IMR-90 (cell line): ENCODE measurements at regions not wholly inside any gene's neighbourhood (a gene's known extent, or its start where the extent isn't known, plus 50 kb on each side); places are given as distances from the start of the nearest gene placed in this dataset.

Source experiments
- ATAC-seq: fragments of 200-7000 bp; cut with Tn5 transposase; 2 replicates; pipeline ENCODE4 v1.9.1; 2020; ENCODE audit warnings: low read depth, mild to moderate bottlenecking, moderate library complexity
- BruUV-seq: library from RNA; stranded (reverse); fragments of 400-500 nt; replicated peaks from 2 replicates; lab custom pipeline; 2021; lab: Mats Ljungman, UMichigan
- CTCF ChIA-PET: fragments of 300-600 bp; formaldehyde crosslinking; extraction: SDS; loops from one replicate; lab custom pipeline; 2021; ENCODE audit warnings: antibody characterized with exemption; lab: Yijun Ruan, JAX
- POLR2A ChIA-PET: fragments of 300-600 bp; sonication (Branson Sonifier 250); formaldehyde crosslinking; loops from one replicate; lab custom pipeline; 2022; ENCODE audit warnings: antibody characterized with exemption; ENCODE audit not compliant: unreplicated experiment; lab: Charles Lee
- DNase-seq: peaks from one replicate; pipeline ENCODE4 v3.0.0; 2013
- H2AFZ ChIP-seq: replicated peaks from 2 replicates; pipeline ENCODE3; 2013; ENCODE audit warnings: low read length, mild to moderate bottlenecking; ENCODE audit not compliant: poor library complexity
- H2AK5ac ChIP-seq: 2 replicates; pipeline ENCODE4 v1.6.1; 2013; ENCODE audit warnings: low read depth, low read length, inconsistent platforms
- H2AK9ac ChIP-seq: replicated peaks from 2 replicates; pipeline ENCODE3; 2013; ENCODE audit warnings: mild to moderate bottlenecking, low read depth, low read length, moderate library complexity; ENCODE audit not compliant: poor library complexity
- H2BK120ac ChIP-seq: 2 replicates; pipeline ENCODE4 v1.6.1; 2013; ENCODE audit warnings: low read depth, low read length, inconsistent platforms
- H2BK15ac ChIP-seq: 3 replicates; pipeline ENCODE4 v1.6.1; 2013; ENCODE audit warnings: low read depth, low read length, inconsistent platforms
- H2BK20ac ChIP-seq: 2 replicates; pipeline ENCODE4 v1.6.1; 2013; ENCODE audit warnings: low read depth, mild to moderate bottlenecking, inconsistent platforms, low read length, moderate library complexity
- H2BK5ac ChIP-seq: 2 replicates; pipeline ENCODE4 v1.6.1; 2013; ENCODE audit warnings: mild to moderate bottlenecking, low read depth, low read length, inconsistent platforms; ENCODE audit not compliant: poor library complexity, severe bottlenecking
- H3K14ac ChIP-seq: replicated peaks from 2 replicates; pipeline ENCODE4 v1.6.1; 2013; ENCODE audit warnings: low read depth, low read length, inconsistent platforms
- H3K18ac ChIP-seq: 2 replicates; pipeline ENCODE4 v1.6.1; 2013; ENCODE audit warnings: low read depth, low read length, control low read depth
- H3K23ac ChIP-seq: 2 replicates; pipeline ENCODE4 v1.6.1; 2013; ENCODE audit warnings: low read depth, low read length, inconsistent platforms
- H3K27ac ChIP-seq: 2 replicates; pipeline ENCODE4 v1.5.1; 2013; ENCODE audit warnings: mild to moderate bottlenecking, control low read depth, low read length; ENCODE audit not compliant: insufficient read depth
- H3K27me3 ChIP-seq: 2 replicates; pipeline ENCODE4 v1.6.1; 2013; ENCODE audit warnings: low read length; ENCODE audit not compliant: control insufficient read depth, insufficient read depth
- H3K36me3 ChIP-seq: 2 replicates; pipeline ENCODE4 v1.6.1; 2013; ENCODE audit warnings: low read length, mixed read lengths; ENCODE audit not compliant: control insufficient read depth, insufficient read depth
- H3K4ac ChIP-seq: 2 replicates; pipeline ENCODE4 v1.6.1; 2013; ENCODE audit warnings: low read depth, low read length, inconsistent platforms
- H3K4me1 ChIP-seq: 2 replicates; pipeline ENCODE4 v1.6.1; 2013; ENCODE audit warnings: low read length, mixed read lengths; ENCODE audit not compliant: control insufficient read depth, insufficient read depth
- H3K4me2 ChIP-seq: 2 replicates; pipeline ENCODE4 v1.6.1; 2013; ENCODE audit warnings: low read depth, mild to moderate bottlenecking, control low read depth, low read length, moderate library complexity
- H3K4me3 ChIP-seq: 2 replicates; pipeline ENCODE4 v1.5.1; 2013; ENCODE audit warnings: low read depth, mild to moderate bottlenecking, control low read depth, low read length, moderate library complexity; ENCODE audit not compliant: insufficient read depth
- H3K56ac ChIP-seq: 2 replicates; pipeline ENCODE4 v1.6.1; 2013; ENCODE audit warnings: low read length, inconsistent platforms; ENCODE audit not compliant: insufficient read depth; ENCODE audit errors: extremely low read depth
- H3K79me1 ChIP-seq, 2 experiments: 2 replicates each; pipeline ENCODE4 v1.6.1; 2013; ENCODE audit warnings: low read length in 2 of 2, inconsistent platforms in 1 of 2, low read depth in 1 of 2
- H3K9ac ChIP-seq: 2 replicates; pipeline ENCODE4 v1.6.1; 2013; ENCODE audit warnings: low read depth, low read length, control low read depth
- H3K9me1 ChIP-seq: 2 replicates; pipeline ENCODE4 v1.6.1; 2013; ENCODE audit warnings: low read length, inconsistent platforms; ENCODE audit not compliant: insufficient read depth
- H3K9me3 ChIP-seq: 2 replicates; pipeline ENCODE4 v1.6.1; 2013; ENCODE audit warnings: low read length; ENCODE audit not compliant: control insufficient read depth, insufficient read depth
- H4K20me1 ChIP-seq: 2 replicates; pipeline ENCODE4 v1.6.1; 2013; ENCODE audit warnings: low read length, inconsistent platforms; ENCODE audit not compliant: insufficient read depth
- H4K5ac ChIP-seq: 2 replicates; pipeline ENCODE4 v1.6.1; 2013; ENCODE audit warnings: mild to moderate bottlenecking, low read depth, low read length, control low read depth
- H4K8ac ChIP-seq, 2 experiments: 2 replicates each; pipeline ENCODE4 v1.6.1; 2013; ENCODE audit warnings: low read depth in 2 of 2, low read length in 2 of 2, control low read depth in 1 of 2, inconsistent platforms in 1 of 2
- H4K91ac ChIP-seq: 2 replicates; pipeline ENCODE4 v1.6.1; 2013; ENCODE audit warnings: low read depth, low read length, inconsistent platforms; ENCODE audit not compliant: insufficient read depth
- BHLHE40 ChIP-seq: fragments of 150-350 bp; IDR thresholded peaks from 2 replicates; pipeline ENCODE4 v1.6.1; 2016; ENCODE audit warnings: mild to moderate bottlenecking, low read depth, low read length
- CHD1 ChIP-seq: IDR thresholded peaks from 2 replicates; pipeline ENCODE4 v1.6.1; 2012; ENCODE audit warnings: low read depth, low read length, improper control_type of control experiment
- ELK1 ChIP-seq: fragments of 150-350 bp; IDR thresholded peaks from 2 replicates; pipeline ENCODE4 v1.6.1; 2016; ENCODE audit warnings: low read depth, mild to moderate bottlenecking, low read length, moderate library complexity, borderline replicate concordance
- MAFK ChIP-seq: IDR thresholded peaks from 2 replicates; pipeline ENCODE4 v1.6.1; 2012; ENCODE audit warnings: low read depth, low read length, improper control_type of control experiment
- MAZ ChIP-seq: IDR thresholded peaks from 2 replicates; pipeline ENCODE4 v1.6.1; 2012; ENCODE audit warnings: low read depth, mild to moderate bottlenecking, low read length, improper control_type of control experiment, moderate library complexity, borderline replicate concordance
- MXI1 ChIP-seq: IDR thresholded peaks from 2 replicates; pipeline ENCODE4 v1.6.1; 2012; ENCODE audit warnings: low read depth, mild to moderate bottlenecking, low read length, moderate library complexity, borderline replicate concordance
- POLR2A ChIP-seq: IDR thresholded peaks from 2 replicates; pipeline ENCODE4 v1.6.1; 2012; ENCODE audit warnings: mild to moderate bottlenecking, low read depth, low read length
- RCOR1 ChIP-seq: IDR thresholded peaks from 2 replicates; pipeline ENCODE4 v1.6.1; 2012; ENCODE audit warnings: mild to moderate bottlenecking, low read length, improper control_type of control experiment; ENCODE audit not compliant: insufficient replicate concordance
- RFX5 ChIP-seq: IDR thresholded peaks from 2 replicates; pipeline ENCODE4 v1.8.0; 2012; ENCODE audit warnings: low read depth, mild to moderate bottlenecking, low read length, moderate library complexity
- SMC3 ChIP-seq: fragments of 150-350 bp; IDR thresholded peaks from 2 replicates; pipeline ENCODE4 v1.6.1; 2016; ENCODE audit warnings: low read depth, mild to moderate bottlenecking, antibody characterized with exemption, low read length, moderate library complexity
- WGBS, 2 experiments: methylation state at CpG; one replicate each; pipeline versions ENCODE4 v1.1.5 to v1.1.7; 2013; ENCODE audit warnings: missing lambda C conversion rate in 2 of 2; ENCODE audit not compliant: insufficient read length in 1 of 2; ENCODE audit errors: extremely low coverage in 2 of 2; 5-methylcytosine and 5-hydroxymethylcytosine counted together
- dilution Hi-C: fragments of 300-500 bp; cut with HindIII; formaldehyde crosslinking; loops from one replicate; pipeline ENCODE4 v1.14.3; 2018; ENCODE audit warnings: low sequenced_read_pairs; ENCODE audit not compliant: unreplicated experiment
- in situ Hi-C: fragments of 300-500 bp; cut with MboI; formaldehyde crosslinking; loops from 3 replicates; pipeline ENCODE4 v1.14.3; 2019; ENCODE audit warnings: low sequenced_read_pairs, inconsistent platforms, mixed read lengths
- intact Hi-C: fragments of 100-400 bp; cut with micrococcal nuclease; formaldehyde crosslinking; loops from 2 replicates; pipeline ENCODE4 v1.10.0; 2022

DNA sequence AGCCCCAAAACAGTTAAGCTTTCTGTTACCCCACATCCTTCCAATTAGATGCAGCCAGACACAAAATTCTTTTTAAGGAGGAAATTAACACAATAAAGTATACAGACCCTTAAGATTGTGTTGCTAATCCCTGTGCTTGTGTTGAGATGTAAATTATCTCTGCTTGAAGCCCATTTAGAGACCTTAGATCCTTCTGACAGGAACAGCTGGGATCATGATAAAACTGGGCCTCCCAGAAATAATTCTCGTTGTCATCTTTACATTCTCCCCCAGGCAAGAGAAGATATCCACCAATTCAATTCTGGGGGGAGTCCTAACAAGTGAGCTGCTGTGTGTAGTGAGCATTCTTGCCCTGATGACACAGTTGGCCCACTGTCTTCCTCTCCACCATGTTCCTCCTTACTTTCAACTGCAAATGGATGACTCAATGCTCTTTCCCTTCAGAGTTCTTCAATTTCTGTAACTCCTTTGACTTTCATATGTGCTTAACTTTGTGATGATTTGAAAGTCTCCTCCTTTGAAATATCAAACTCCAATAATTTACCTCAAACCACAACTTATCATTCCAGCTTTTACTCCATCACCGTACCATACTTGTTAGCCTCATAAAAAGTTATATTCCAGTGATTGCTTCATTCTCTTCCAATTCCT is 186.6 kb downstream of the RAP2B start:
- Histone ChIP-seq H3K4ac (no peak overlapping the region), H3K4me3 (no peak overlapping the region), H4K8ac (no peak overlapping the region), H2BK5ac (no peak overlapping the region), H3K4me2 (no peak overlapping the region), H3K14ac (no peak overlapping the region), H4K91ac (no peak overlapping the region), H3K4me1 (peaks cover 4% of the 10 kb centered on the region), H4K20me1 (no peaks in the 10 kb centered on the region), H3K27ac (no peak overlapping the region), H3K56ac (no peak overlapping the region; the same call in 1 of the 2 replicates), H2AK9ac (no peak overlapping the region), H2BK120ac (no peak overlapping the region), H2BK20ac (no peak overlapping the region), H2BK15ac (no peak overlapping the region), H2AK5ac (no peak overlapping the region), H3K23ac (no peak overlapping the region), H2AFZ (no peak overlapping the region), H3K27me3 (no peaks in the 10 kb centered on the region; the same call in 1 of the 2 replicates), H3K36me3 (no peaks in the 10 kb centered on the region), H3K9me1 (peaks cover 5% of the 10 kb centered on the region; the same call in 1 of the 2 replicates), H4K5ac (no peak overlapping the region), H3K9ac (no peak overlapping the region), H3K18ac (no peak overlapping the region), H3K9me3 (peaks cover 3% of the 10 kb centered on the region; the same call in 1 of the 2 replicates), H3K79me1 (no peaks in the 10 kb centered on the region)
- 100% methylated on average over 1 of the region's 2 CpGs for WGBS, 2 experiments
- BruUV-seq: no TSS peak
- DNase-seq: peak; percentile 16
- ATAC-seq: no peak
- in situ Hi-C loops: no loop called here
- TF ChIP-seq RCOR1 (no peak), POLR2A (no peak), RFX5 (no peak), MXI1 (no peak), CHD1 (no peak), ELK1 (no peak), BHLHE40 (no peak), SMC3 (no peak), MAZ (no peak), MAFK (no peak)
- intact Hi-C loops: no loop called here
- CTCF ChIA-PET: interaction anchor here (1.1 kb wide), 1 partner anchor 11 kb away, joined by 4 read pairs; no protein-coding TSS in a partner anchor
- dilution Hi-C loops: no loop called here
- POLR2A ChIA-PET: no interaction called here
